HG02763 (cell line): ENCODE measurements at regions not wholly inside any gene's neighbourhood (a gene's known extent, or its start where the extent isn't known, plus 50 kb on each side); places are given as distances from the start of the nearest gene placed in this dataset.

Experiments
- ATAC-seq: cut with Tn5 transposase; IDR thresholded peaks from one replicate; pipeline ENCODE4 v1.9.1; 2021; ENCODE audit warnings: mild to moderate bottlenecking, moderate library complexity; ENCODE audit not compliant: unreplicated experiment

- ATAC-seq: no peak
Measured at GRCh38 chr2:203789618-203790017, 78.0 kb upstream of the CTLA4 start.

- ATAC-seq: no peak
Measured at GRCh38 chr2:203790134-203790852, 77.3 kb upstream of the CTLA4 start.

- ATAC-seq: no peak
Measured at GRCh38 chr2:203796248-203797010, 71.1 kb upstream of the CTLA4 start.

DNA sequence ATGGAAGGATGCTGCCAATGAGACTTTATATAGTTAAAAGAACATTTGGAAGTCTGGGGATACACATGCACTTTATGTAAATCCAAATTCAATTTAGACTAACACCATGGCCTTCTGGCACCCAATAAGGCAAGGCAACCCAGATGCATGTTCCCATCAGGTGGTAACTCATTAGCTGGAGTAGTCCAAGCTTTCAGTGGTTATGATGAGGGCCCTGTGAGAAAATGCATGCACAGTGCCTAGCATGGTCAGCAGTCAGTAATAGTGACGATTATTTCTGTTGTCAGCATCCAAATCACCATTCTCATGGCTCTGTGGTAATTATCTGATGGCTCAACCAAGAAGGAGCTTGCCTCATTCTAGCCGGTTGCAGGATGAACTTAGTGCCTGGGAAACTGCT, 70.3 kb upstream of the CTLA4 start:
- no peak for ATAC-seq

GRCh38 chr2:203797712-203798111, 69.9 kb upstream of the CTLA4 start:
- no peak for ATAC-seq

DNA sequence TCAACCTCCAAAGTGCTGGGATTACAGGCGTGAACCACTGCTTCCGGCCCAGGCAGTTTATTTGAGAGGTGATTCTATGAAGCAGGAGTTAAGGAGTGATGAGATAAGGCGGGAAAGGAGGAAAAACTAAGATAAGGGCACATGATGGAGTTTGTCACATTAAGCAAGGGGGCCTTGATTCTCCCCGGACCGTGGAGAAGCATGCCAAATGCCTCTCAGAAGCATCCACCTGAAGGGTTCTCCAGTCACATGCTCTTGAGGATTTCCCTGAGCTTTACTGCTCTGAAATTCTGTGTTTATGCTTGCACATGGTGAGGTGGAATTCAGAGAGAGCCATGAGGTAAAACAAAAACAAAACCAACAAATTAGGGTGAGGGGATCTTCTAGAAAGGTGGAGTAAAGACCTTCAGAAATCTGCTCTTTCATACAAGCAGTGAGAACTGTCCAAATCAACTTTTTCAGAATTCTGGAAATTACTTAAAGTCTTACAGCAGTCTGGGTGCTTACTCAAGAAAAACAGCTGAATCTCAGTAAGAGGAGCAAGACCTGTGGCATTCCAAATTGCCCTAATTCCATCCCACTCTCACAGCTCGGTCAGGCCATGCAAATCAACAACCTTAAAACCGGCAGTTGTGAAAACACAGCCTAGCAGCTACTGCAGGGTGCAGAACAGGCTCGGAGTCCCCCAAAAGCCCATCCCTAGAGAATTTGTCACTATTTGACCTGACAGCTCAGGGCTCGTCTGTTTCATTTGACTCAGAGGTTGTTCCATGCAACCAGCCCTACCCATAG, 69.1 kb upstream of the CTLA4 start:
- ATAC-seq: no peak

DNA sequence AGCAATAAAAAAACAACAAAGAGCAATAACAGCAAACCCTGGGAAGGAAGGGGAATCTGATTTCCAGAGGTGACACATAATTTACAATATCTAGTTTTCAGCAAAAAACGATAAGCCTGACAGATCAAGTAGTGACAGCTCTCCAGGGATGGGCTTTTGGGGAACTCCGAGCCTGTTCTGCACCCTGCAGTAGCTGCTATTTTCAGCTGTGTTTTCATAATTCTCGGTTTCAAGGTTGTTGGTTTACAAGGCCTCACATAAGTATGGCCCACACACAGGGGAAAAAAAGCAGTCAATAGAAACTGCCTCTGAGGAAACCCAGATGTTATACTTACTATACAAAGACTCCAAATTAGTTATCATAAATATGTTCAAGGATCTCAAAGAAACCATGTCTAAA, 67.7 kb upstream of the CTLA4 start:
- ATAC-seq: peak; percentile 88

- ATAC-seq: no peak
Measured at GRCh38 chr2:203800783-203801182, 66.8 kb upstream of the CTLA4 start.

GRCh38 chr2:203802342-203803052, 65.1 kb upstream of the CTLA4 start:
- ATAC-seq: no peak

DNA sequence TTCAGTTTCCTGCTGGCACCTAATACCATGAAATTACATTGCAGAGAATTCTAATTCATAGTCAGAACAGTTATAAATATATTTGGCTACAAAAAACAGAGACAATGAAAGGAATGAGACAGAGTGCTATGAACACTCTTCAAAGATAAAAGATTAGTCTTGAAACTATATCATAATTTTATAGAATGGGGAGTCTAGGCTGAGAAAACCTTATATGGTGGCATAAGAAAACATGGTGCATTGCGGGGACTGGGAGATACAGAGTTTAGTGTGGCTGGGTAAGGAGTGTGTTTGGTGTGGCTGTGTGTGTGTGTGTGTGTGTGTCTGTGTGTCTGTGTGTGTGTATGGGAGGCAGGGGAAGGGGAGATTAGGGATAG, 64.5 kb upstream of the CTLA4 start:
- no peak for ATAC-seq

GRCh38 chr2:203804070-203804469, 63.5 kb upstream of the CTLA4 start:
- no peak for ATAC-seq

DNA sequence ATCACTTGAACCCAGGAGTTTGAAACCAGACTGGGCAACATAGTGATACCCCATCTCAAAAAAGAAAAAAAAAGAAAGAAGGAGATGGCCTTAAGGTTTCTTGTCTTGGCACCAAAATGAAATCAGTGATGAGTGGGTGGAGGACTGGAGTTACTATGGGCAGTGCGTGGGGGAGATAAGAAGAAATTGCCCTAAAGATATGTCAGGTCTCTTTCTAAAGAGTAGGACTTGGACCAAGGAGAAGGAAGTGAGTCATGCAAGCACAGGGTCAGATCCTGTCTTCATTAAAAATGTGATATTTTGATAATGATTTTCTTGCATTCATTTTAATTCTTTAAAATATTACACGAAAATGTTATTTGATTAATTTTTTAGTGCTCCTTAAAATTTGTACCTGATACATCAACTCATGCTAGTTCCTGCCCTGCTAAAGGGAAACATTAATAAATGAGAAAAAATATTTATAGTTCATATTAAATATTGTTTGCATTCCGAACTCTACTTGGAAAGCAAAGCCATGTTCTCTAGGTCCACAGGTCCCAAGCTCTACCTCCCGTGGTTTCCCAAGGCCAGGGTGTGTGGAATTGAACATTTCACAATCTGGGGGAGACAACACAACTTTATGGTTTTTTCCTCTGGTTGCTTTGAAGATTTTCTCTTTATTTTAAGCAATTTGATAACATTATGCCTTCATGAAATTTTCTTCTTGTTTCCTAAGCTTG, 62.6 kb upstream of the CTLA4 start:
- no peak for ATAC-seq

- no peak for ATAC-seq
Measured at GRCh38 chr2:203805486-203805838, 62.1 kb upstream of the CTLA4 start.

- ATAC-seq: no peak
Measured at GRCh38 chr2:203806761-203807160, 60.8 kb upstream of the CTLA4 start.

- ATAC-seq: no peak
Measured at GRCh38 chr2:203808046-203808750, 59.4 kb upstream of the CTLA4 start.

GRCh38 chr2:203809084-203809521, 58.5 kb upstream of the CTLA4 start:
- no peak for ATAC-seq

- no peak for ATAC-seq
Measured at GRCh38 chr2:203809991-203810510, 57.5 kb upstream of the CTLA4 start.

DNA sequence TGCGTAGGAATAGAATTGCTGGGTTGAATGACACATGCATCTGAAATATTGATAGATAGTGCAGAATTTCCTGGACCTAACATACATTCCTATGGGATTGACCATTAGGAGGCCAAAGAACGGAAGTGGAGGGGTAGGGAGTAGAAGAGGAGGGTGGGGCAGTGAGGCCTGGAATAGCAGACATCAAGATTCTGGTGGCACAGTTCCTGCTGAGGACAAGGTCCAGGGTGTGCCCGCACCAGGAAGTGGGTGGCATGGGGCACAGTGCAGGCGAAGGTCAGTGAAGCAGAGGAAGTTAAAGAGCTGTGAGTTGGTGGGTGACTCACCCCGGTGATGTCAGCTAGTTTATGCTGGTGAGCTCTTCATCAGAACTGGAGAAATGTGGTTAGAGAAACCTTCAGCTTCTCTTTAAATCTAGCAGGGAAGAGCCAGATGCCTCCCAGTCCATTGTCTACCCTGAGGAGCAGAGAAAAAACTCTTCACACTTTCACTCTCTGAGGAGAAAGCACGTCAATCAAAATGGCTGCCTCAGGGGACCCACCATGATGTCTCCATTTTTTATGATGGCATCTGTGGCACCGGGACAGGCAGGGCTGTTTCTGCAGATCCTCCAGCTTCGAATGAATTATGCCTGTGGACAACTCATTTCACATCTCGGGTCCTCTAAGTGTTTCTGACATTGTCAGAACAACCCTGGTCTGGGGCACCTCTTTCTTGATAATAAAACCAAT, 55.9 kb upstream of the CTLA4 start:
- no peak for ATAC-seq
